ENCODE measurements at regions not wholly inside any gene's neighbourhood (a gene's known extent, or its start where the extent isn't known, plus 50 kb on each side); places are given as distances from the start of the nearest gene placed in this dataset.

DNA sequence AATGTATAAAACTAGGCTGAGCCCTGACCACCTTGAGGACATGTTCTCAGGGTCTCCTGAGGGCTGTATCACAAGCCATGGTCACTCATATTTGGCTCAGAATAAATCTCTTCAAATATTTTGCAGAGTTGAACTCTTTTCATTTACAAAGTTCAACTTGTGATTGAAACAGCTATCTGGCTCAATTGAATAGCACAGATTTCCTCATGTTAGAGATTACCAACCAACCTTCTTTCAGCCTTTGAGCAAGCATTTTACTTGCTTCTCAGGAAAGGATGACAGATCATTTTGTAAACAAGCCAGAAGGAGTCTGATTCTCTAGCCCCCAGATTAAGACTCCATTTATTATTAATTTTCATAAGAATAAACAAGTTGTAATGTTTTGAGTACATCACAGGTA, 111.0 kb upstream of the DOK5 start:
- H3K4me1 ChIP-seq (ENCODE audit: control insufficient read depth, insufficient read depth, low read length), result peaks cover 29% of the 10 kb centered on the region
- no peaks in the 10 kb centered on the region for H3K27me3 ChIP-seq (ENCODE audit: control insufficient read depth, insufficient read depth, low read length)
- H3K36me3 ChIP-seq (ENCODE audit: control insufficient read depth, insufficient read depth, low read length), result no peaks in the 10 kb centered on the region
- no peak overlapping the region for H3K4me3 ChIP-seq (ENCODE audit: low read depth, low read length)
- H3K9me3 ChIP-seq (ENCODE audit: control insufficient read depth, insufficient read depth, low read length), result no peaks in the 10 kb centered on the region; the same call in 1 of the 2 replicates
- no peak overlapping the region for H3K9ac ChIP-seq (ENCODE audit: low read depth, low read length)
- no peak overlapping the region for H3K27ac ChIP-seq (ENCODE audit: low read depth, low read length)

DNA sequence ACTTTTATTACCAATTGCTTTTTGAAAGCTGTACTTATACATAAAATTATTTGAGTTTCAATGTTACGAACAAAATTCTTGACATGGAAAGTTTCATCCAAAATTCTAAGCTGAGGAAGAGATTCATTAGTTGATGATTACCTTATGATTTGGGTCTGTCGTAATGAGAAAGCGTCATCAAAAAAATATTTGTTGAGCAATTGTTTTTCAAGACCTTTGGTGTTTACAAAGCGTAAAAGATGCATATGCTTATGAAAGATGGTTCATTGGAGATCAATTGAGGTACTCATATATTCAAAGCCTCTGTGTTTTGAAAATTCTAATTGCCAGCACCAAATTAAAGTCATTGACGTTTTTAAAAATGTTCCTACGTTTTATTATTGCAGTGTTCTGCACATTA, 110.5 kb upstream of the DOK5 start:
- peaks cover 23% of the 10 kb centered on the region for H3K4me1 ChIP-seq (ENCODE audit: control insufficient read depth, insufficient read depth, low read length)
- no peaks in the 10 kb centered on the region; the same call in 1 of the 2 replicates for H3K9me3 ChIP-seq (ENCODE audit: control insufficient read depth, insufficient read depth, low read length)
- no peak overlapping the region for H3K9ac ChIP-seq (ENCODE audit: low read depth, low read length)
- H3K4me3 ChIP-seq (ENCODE audit: low read depth, low read length), result no peak overlapping the region
- H3K27ac ChIP-seq (ENCODE audit: low read depth, low read length), result no peak overlapping the region
- no peaks in the 10 kb centered on the region for H3K36me3 ChIP-seq (ENCODE audit: control insufficient read depth, insufficient read depth, low read length)
- no peaks in the 10 kb centered on the region for H3K27me3 ChIP-seq (ENCODE audit: control insufficient read depth, insufficient read depth, low read length)

DNA sequence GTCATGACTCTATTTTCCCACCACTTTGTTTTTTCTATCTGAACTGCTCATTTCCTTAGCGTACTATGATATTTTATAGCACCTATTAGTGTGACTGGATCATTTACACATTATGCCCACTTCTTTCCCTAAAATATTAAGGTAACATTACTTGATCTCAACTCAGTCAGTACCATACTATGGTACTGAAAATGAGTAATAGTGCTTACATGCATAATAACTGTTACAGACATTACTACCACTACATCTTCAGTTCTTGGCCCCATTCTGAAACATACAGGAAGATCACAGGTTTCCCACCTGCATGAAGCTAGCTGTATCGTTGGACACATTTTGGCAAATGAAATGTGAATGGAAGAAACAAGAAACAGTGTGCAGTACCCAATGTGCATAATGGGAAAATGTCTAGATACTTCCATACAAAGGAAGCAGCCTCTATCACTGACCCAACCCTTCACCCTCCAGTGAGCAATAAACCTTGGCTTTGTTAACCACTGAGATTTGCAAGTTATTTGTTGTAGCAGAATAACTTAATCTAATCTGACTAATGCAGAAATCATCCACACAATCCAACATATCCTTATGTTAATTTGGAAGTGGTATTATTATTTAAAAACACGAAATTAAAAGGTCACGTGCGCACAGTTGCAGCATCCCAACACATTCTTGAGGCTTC, 108.6 kb upstream of the DOK5 start:
- Histone ChIP-seq H3K27me3 (ENCODE audit: control insufficient read depth, insufficient read depth, low read length) (no peaks in the 10 kb centered on the region), H3K4me1 (ENCODE audit: control insufficient read depth, insufficient read depth, low read length) (peaks cover 12% of the 10 kb centered on the region), H3K27ac (ENCODE audit: low read depth, low read length) (no peak overlapping the region), H3K9ac (ENCODE audit: low read depth, low read length) (no peak overlapping the region), H3K4me3 (ENCODE audit: low read depth, low read length) (no peak overlapping the region), H3K9me3 (ENCODE audit: control insufficient read depth, insufficient read depth, low read length) (no peaks in the 10 kb centered on the region; the same call in 1 of the 2 replicates), H3K36me3 (ENCODE audit: control insufficient read depth, insufficient read depth, low read length) (no peaks in the 10 kb centered on the region)

DNA sequence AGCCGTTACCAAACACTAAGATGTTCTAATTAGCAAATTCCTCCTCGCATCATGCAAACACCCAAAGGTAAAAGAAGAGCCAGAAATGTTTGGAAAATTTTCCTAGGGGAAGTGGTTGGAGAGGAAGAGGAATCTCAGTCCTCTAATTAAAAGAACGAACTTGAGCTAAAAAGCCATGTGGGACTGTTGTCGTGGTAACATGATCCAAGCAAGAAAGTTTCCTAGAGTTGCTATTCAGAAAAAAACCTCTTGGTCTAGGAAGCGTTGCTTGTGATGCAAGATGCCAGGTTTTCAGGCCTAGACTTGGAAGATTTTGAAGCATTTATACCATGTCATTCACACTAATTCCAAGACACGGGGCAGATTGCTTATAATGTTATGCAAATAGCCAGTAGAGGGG, 106.8 kb upstream of the DOK5 start:
- Histone ChIP-seq H3K9me3 (ENCODE audit: control insufficient read depth, insufficient read depth, low read length) (no peaks in the 10 kb centered on the region; the same call in 1 of the 2 replicates), H3K4me3 (ENCODE audit: low read depth, low read length) (no peak overlapping the region), H3K27ac (ENCODE audit: low read depth, low read length) (no peak overlapping the region), H3K27me3 (ENCODE audit: control insufficient read depth, insufficient read depth, low read length) (no peaks in the 10 kb centered on the region), H3K9ac (ENCODE audit: low read depth, low read length) (no peak overlapping the region), H3K36me3 (ENCODE audit: control insufficient read depth, insufficient read depth, low read length) (no peaks in the 10 kb centered on the region), H3K4me1 (ENCODE audit: control insufficient read depth, insufficient read depth, low read length) (peaks cover 9% of the 10 kb centered on the region)

DNA sequence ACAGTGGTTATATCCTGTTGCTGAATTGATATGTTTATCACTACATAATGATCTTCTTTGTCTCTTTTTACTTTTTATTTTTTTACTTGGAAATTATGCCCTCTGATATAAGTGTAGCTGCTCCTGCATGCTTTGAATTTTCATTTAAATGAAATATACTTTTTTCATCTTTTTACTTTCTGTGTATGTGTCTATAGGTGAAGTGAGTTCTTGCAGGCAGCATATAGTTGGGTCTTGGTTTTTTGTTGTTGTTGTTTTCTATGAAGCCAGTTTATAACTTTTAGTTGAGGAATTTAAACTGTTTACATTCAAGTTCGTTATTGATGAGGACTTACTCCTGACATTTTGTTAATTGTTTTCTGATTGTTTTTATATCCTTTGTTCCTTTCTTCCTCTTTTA, 103.1 kb upstream of the DOK5 start:
- Histone ChIP-seq H3K27me3 (ENCODE audit: control insufficient read depth, insufficient read depth, low read length) (no peaks in the 10 kb centered on the region), H3K9me3 (ENCODE audit: control insufficient read depth, insufficient read depth, low read length) (no peaks in the 10 kb centered on the region)

DNA sequence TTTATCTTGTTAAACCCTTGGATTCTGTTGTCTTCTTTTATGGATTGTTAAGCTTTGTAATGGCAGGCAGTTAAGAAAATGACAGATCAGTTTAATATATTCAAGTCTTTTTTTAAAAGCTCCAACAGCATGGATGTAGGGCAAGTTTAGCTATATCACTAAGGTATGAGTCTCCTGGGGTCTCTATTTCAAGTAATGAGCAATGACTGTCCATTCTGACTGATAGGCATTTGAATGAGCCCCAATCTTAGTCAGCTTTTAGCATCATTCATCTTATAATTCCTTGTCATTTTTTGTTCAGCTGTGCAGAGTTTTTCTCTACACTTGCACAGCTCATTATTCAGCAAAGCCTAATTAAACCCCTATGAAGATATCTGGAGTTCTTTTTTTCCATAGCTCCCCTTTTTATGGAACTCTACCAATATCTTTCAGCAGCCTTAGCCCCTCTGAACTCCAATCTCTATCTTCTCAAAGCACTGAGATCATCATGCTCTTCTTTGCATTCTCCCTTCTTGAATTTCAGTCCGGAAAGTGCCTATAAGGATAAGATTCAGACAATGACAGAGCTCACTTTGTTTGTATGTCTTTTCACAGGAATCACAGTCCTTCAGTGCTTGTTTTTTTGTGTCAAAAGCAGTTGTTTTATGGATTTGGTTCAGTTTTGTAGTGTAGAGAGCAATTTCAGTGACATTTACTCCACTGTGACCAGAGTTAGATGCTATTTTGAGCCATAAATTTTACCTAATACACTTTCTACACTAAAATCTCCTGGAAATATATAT, 97.2 kb upstream of the DOK5 start:
- Histone ChIP-seq H3K27me3 (ENCODE audit: control insufficient read depth, insufficient read depth, low read length) (no peaks in the 10 kb centered on the region), H3K9ac (ENCODE audit: low read depth, low read length) (no peak overlapping the region), H3K27ac (ENCODE audit: low read depth, low read length) (no peak overlapping the region), H3K4me1 (ENCODE audit: control insufficient read depth, insufficient read depth, low read length) (0 out of 2 replicates have a peak, but pooled peaks cover 7% of the 10 kb centered on the region), H3K9me3 (ENCODE audit: control insufficient read depth, insufficient read depth, low read length) (no peaks in the 10 kb centered on the region), H3K4me3 (ENCODE audit: low read depth, low read length) (no peak overlapping the region), H3K36me3 (ENCODE audit: control insufficient read depth, insufficient read depth, low read length) (no peaks in the 10 kb centered on the region)

More for the DNA sequence above, 103.1 kb upstream of the DOK5 start:
- H3K4me3 ChIP-seq (ENCODE audit: low read depth, low read length), result no peak overlapping the region
- peaks cover 9% of the 10 kb centered on the region for H3K4me1 ChIP-seq (ENCODE audit: control insufficient read depth, insufficient read depth, low read length)
- H3K9ac ChIP-seq (ENCODE audit: low read depth, low read length), result no peak overlapping the region
- H3K27ac ChIP-seq (ENCODE audit: low read depth, low read length), result no peak overlapping the region
- no peaks in the 10 kb centered on the region for H3K36me3 ChIP-seq (ENCODE audit: control insufficient read depth, insufficient read depth, low read length)

DNA sequence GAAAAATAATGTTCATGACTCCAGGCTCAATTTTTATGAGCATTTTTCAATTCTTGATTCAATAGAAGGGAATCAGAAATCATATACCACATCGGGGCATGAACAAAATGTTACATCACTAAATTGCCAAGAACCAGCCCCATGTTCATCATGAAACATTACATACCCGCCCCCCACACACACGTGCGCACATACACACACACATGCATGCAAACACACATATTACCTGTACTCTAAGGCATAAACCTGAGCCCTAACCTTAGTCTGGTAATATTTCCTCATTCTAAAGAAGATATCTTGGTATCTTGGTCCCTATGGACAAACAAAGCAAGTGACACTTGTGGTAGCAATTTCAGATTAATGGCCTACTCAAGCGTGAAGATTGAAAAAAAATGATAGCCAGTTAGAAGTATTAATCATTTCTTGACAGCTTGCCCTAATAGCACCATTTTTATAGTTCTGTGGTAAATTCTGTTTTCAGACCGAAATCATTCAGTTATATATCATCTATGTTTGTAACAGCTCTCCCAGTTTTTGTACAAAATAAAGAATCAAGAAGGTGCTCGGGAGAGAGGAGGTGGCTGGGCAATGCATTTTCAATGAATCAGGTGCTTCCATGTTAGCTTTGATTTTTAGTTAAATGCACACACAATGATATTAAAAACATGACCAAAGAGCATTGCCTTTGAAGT, 95.4 kb upstream of the DOK5 start:
- Histone ChIP-seq H3K27me3 (ENCODE audit: control insufficient read depth, insufficient read depth, low read length) (no peaks in the 10 kb centered on the region), H3K4me1 (ENCODE audit: control insufficient read depth, insufficient read depth, low read length) (0 out of 2 replicates have a peak, but pooled peaks cover 7% of the 10 kb centered on the region), H3K9me3 (ENCODE audit: control insufficient read depth, insufficient read depth, low read length) (no peaks in the 10 kb centered on the region), H3K4me3 (ENCODE audit: low read depth, low read length) (no peak overlapping the region), H3K9ac (ENCODE audit: low read depth, low read length) (no peak overlapping the region), H3K27ac (ENCODE audit: low read depth, low read length) (no peak overlapping the region), H3K36me3 (ENCODE audit: control insufficient read depth, insufficient read depth, low read length) (no peaks in the 10 kb centered on the region)

DNA sequence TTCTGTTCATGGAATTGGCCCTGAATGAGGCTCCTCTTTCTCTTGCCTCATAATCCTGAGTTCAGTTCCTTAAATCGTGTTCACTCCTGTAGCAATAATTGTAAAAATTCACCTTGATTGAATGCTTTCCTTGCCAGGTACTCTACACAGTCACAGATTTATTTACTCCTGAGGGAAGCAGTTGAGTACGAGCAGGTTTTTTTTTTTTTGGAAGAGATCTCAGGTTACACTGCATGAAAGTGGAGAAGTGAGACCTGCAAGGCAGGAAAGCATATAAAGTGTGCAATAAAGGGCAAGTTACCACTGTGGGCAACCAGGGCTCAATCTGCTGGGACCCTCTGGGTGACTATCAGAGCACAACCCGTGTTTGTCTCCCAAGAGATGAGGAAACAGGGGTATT, 93.0 kb upstream of the DOK5 start:
- Histone ChIP-seq H3K4me1 (ENCODE audit: control insufficient read depth, insufficient read depth, low read length) (0 out of 2 replicates have a peak, but pooled peaks cover 7% of the 10 kb centered on the region), H3K9me3 (ENCODE audit: control insufficient read depth, insufficient read depth, low read length) (no peaks in the 10 kb centered on the region), H3K27ac (ENCODE audit: low read depth, low read length) (no peak overlapping the region), H3K4me3 (ENCODE audit: low read depth, low read length) (no peak overlapping the region), H3K9ac (ENCODE audit: low read depth, low read length) (no peak overlapping the region), H3K27me3 (ENCODE audit: control insufficient read depth, insufficient read depth, low read length) (no peaks in the 10 kb centered on the region), H3K36me3 (ENCODE audit: control insufficient read depth, insufficient read depth, low read length) (no peaks in the 10 kb centered on the region)

DNA sequence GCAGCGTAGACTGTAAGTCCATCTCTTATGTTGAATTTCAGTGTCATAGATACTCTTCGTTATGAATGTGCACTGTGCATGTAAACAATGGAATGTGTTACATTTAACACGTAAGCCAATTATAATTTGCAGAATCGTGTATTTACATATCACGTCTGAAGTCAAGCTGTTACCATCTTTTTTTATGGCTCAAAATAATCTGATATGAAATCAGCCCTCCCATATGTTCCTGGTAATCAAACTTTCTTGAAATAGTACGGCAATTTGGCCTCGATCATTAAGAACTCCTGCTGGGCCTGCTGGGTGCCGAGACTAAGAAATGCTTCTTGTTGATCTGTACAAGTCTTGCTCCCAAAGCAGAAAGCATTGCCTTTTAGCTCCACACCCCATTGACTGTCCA, 89.6 kb upstream of the DOK5 start:
- Histone ChIP-seq H3K9ac (ENCODE audit: low read depth, low read length) (no peak overlapping the region), H3K27ac (ENCODE audit: low read depth, low read length) (no peak overlapping the region), H3K27me3 (ENCODE audit: control insufficient read depth, insufficient read depth, low read length) (no peaks in the 10 kb centered on the region), H3K36me3 (ENCODE audit: control insufficient read depth, insufficient read depth, low read length) (no peaks in the 10 kb centered on the region), H3K4me1 (ENCODE audit: control insufficient read depth, insufficient read depth, low read length) (0 out of 2 replicates have a peak, but pooled peaks cover 7% of the 10 kb centered on the region), H3K4me3 (ENCODE audit: low read depth, low read length) (no peak overlapping the region), H3K9me3 (ENCODE audit: control insufficient read depth, insufficient read depth, low read length) (no peaks in the 10 kb centered on the region)

DNA sequence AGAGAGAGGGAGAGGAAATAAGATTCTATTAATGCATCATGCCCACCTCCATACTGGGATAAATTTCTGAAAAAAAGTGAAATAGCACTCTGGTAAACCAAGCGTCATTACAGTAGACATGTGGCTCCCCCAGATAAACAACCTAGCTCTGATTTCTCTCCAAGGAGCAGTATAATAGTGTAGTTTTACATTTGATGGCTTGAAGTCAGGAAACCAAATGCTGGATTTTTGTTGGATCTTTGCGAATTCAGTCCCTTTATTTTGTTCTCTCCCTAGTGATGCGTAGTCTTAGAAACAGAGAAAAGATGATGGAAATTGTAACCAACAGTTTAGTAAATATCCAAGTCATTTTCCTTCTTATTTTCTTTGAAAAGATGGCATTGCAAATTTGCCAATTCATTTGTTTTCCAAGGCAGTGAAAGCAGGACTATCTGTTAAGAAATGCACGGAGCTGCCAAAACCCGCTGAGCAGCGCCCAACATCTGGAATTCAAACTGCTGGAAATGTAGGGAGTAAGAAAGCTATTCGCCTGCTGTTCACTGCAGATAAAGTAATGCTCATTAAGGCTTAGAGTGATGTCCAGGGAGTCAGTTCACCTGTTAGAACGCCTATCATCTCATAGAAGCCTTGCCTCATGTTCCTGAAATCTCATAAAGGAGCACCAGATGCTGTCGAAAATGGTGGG, 85.7 kb upstream of the DOK5 start:
- H3K27me3 ChIP-seq (ENCODE audit: control insufficient read depth, insufficient read depth, low read length), result no peaks in the 10 kb centered on the region
- H3K36me3 ChIP-seq (ENCODE audit: control insufficient read depth, insufficient read depth, low read length), result no peaks in the 10 kb centered on the region
- no peak overlapping the region for H3K4me3 ChIP-seq (ENCODE audit: low read depth, low read length)
- no peak overlapping the region for H3K9ac ChIP-seq (ENCODE audit: low read depth, low read length)
- H3K27ac ChIP-seq (ENCODE audit: low read depth, low read length), result no peak overlapping the region
- no peaks in the 10 kb centered on the region for H3K9me3 ChIP-seq (ENCODE audit: control insufficient read depth, insufficient read depth, low read length)
- H3K4me1 ChIP-seq (ENCODE audit: control insufficient read depth, insufficient read depth, low read length), result no peaks in the 10 kb centered on the region
